Naive B cell (primary cell): ENCODE measurements at regions not wholly inside any gene's neighbourhood (a gene's known extent, or its start where the extent isn't known, plus 50 kb on each side); places are given as distances from the start of the nearest gene placed in this dataset.
"Not testable (repeated sequence)": the region's sequence is repeated elsewhere in the genome, so short reads cannot be mapped to it uniquely, and the experiment has no call there.

ENCODE experiments used
- ATAC-seq, 2 donors: fragments of 150-1000 bp; cut with Tn5 transposase; 2 replicates each; pipeline ENCODE4 v1.10.0; 2021; ENCODE audit warnings: low read depth in 2 of 2, mild to moderate bottlenecking in 2 of 2, moderate library complexity in 2 of 2
- DNase-seq: peaks from one replicate; pipeline ENCODE4 v3.0.0; 2022
- H3K27ac Mint-ChIP-seq, 6 donors: one replicate each; pipeline ENCODE4 v1.8.0; 2020 to 2022; ENCODE audit warnings: mild to moderate bottlenecking in 6 of 6, mixed read lengths in 6 of 6, moderate library complexity in 5 of 6, inconsistent platforms in 2 of 6
- H3K27me3 Mint-ChIP-seq, 3 donors: one replicate each; pipeline ENCODE4 v1.8.0; 2021 to 2022; ENCODE audit warnings: mixed read lengths in 3 of 3, mild to moderate bottlenecking in 1 of 3
- H3K36me3 Mint-ChIP-seq, 2 donors: one replicate each; pipeline ENCODE4 v1.8.0; 2020 to 2022; ENCODE audit warnings: mixed read lengths in 2 of 2, inconsistent platforms in 1 of 2, mild to moderate bottlenecking in 1 of 2
- H3K4me1 Mint-ChIP-seq, 3 donors: one replicate each; pipeline ENCODE4 v1.8.0; 2020 to 2022; ENCODE audit warnings: mixed read lengths in 3 of 3, inconsistent platforms in 1 of 3, mild to moderate bottlenecking in 1 of 3, moderate library complexity in 1 of 3
- H3K4me3 Mint-ChIP-seq, 8 donors: one replicate each; pipeline ENCODE4 v1.8.0; 2020 to 2022; ENCODE audit warnings: mild to moderate bottlenecking in 8 of 8, mixed read lengths in 8 of 8, moderate library complexity in 8 of 8, inconsistent platforms in 2 of 8
- H3K9me3 Mint-ChIP-seq, 7 donors: one replicate each; pipeline ENCODE4 v1.8.0; 2020 to 2022; ENCODE audit warnings: mixed read lengths in 7 of 7, mild to moderate bottlenecking in 5 of 7, inconsistent platforms in 2 of 7, moderate library complexity in 1 of 7

DNA sequence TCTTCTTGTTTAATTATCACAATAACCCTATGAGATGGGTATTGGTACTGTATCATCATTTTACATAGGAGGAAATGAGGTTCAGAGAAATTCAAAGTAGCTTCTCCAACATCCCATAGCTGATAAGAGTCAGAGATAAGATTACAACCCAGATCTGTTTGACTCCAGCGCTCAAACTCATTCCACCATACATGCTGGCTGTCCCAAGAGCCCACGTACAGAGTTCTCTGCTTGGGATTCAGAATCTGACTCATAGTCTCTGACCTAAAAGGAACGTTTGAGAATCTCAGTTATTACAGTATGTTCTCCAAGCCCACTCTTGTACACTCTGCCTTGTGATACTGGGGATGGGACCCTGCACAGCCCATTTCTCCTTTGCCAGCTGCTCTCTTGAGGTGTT lies 90.2 kb downstream of the TMEM215 start:
- Mint-ChIP-seq H3K27ac (no peak overlapping the region), H3K4me3 (no peak overlapping the region), H3K27me3 (peaks cover 19 to 29% (median 24%) of the 10 kb centered on the region in 3 donors), H3K4me1 (no peaks in the 10 kb centered on the region), H3K9me3 (peaks cover 0 to 2% (median 0%) of the 10 kb centered on the region in 7 donors), H3K36me3 (no peaks in the 10 kb centered on the region)
- ATAC-seq (no peak), DNase-seq (no peak)

- DNase-seq (no peak), ATAC-seq (no peak)
- Mint-ChIP-seq H3K9me3 (peaks cover 0 to 2% (median 0%) of the 10 kb centered on the region in 7 donors), H3K4me3 (no peak overlapping the region), H3K27ac (no peak overlapping the region), H3K4me1 (no peaks in the 10 kb centered on the region), H3K36me3 (no peaks in the 10 kb centered on the region), H3K27me3 (peaks cover 16 to 25% (median 24%) of the 10 kb centered on the region in 3 donors)
These were observed 91.9 kb downstream of the TMEM215 start for GRCh38 chr9:32875242-32875641.

DNA sequence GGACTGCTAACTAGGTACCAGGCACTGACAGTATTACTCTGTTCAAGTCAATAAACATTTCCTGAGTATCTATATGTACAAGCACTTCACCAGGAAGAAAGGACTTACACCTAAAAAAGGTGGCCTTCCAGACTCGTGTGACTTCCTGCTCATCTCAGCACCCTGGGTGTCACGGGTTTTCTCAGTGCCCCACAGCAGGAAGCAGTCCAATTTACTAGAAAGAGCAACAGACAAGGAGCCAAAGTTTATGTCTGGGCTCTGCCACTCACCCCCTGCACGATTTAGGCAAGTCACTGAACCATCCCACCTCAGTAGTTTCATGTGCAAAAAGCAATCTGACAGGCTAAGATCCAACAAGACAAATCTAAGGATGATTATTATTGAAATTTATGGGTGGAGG lies 92.4 kb downstream of the TMEM215 start:
- ATAC-seq = no peak
- no peak for DNase-seq
- Mint-ChIP-seq H3K9me3 (peaks cover 0 to 2% (median 0%) of the 10 kb centered on the region in 7 donors), H3K4me3 (no peak overlapping the region), H3K27me3 (peaks cover 16 to 25% (median 24%) of the 10 kb centered on the region in 3 donors), H3K4me1 (no peaks in the 10 kb centered on the region), H3K36me3 (no peaks in the 10 kb centered on the region), H3K27ac (no peak overlapping the region)

DNA sequence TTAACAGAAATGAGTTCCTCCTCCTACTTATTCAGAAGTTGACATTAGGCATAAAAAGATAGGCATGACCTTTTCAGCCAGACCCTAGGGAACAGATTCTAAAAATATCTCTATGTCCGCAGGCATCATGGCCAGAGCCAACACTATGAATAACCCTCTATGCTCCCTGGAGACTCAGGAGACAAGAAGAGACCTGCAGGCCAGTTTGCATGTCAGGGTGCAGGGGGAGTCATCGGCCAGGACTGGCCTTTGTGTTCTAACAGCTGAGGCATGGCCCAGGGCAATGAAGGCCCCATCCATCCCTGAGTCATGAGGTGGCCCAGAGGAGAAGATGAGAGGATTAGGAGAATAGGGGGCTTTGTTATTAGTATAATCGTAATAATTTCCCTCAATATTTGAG lies 93.8 kb downstream of the TMEM215 start:
- Mint-ChIP-seq H3K27ac (no peak overlapping the region), H3K9me3 (no peaks in the 10 kb centered on the region), H3K27me3 (peaks cover 24 to 29% (median 25%) of the 10 kb centered on the region in 3 donors)

GRCh38 chr9:32877639-32878217 lies 94.4 kb downstream of the TMEM215 start:
- no peak for DNase-seq
- peak overlapping the region in 1 of 6 donors; percentile 53 for H3K27ac Mint-ChIP-seq
- H3K36me3 Mint-ChIP-seq = no peaks in the 10 kb centered on the region
- H3K27me3 Mint-ChIP-seq = peaks cover 24 to 30% (median 25%) of the 10 kb centered on the region in 3 donors
- ATAC-seq = no peak
- no peak overlapping the region for H3K4me3 Mint-ChIP-seq
- H3K9me3 Mint-ChIP-seq = no peaks in the 10 kb centered on the region
- no peaks in the 10 kb centered on the region for H3K4me1 Mint-ChIP-seq

More for the DNA sequence above, 93.8 kb downstream of the TMEM215 start:
- no peaks in the 10 kb centered on the region for H3K4me1 Mint-ChIP-seq
- DNase-seq (no peak), ATAC-seq (no peak)
- H3K36me3 Mint-ChIP-seq = no peaks in the 10 kb centered on the region
- H3K4me3 Mint-ChIP-seq = no peak overlapping the region

- no peak overlapping the region for H3K4me3 Mint-ChIP-seq
- peaks cover 15 to 26% (median 15%) of the 10 kb centered on the region in 3 donors for H3K27me3 Mint-ChIP-seq
- ATAC-seq (no peak), DNase-seq (no peak)
- no peak overlapping the region for H3K27ac Mint-ChIP-seq
- H3K9me3 Mint-ChIP-seq = no peaks in the 10 kb centered on the region
- no peaks in the 10 kb centered on the region for H3K4me1 Mint-ChIP-seq
- H3K36me3 Mint-ChIP-seq = no peaks in the 10 kb centered on the region
These were observed 96.0 kb downstream of the TMEM215 start for GRCh38 chr9:32879335-32879734.

GRCh38 chr9:32881948-32882347 lies 98.6 kb downstream of the TMEM215 start:
- ATAC-seq (no peak), DNase-seq (no peak)
- H3K9me3 Mint-ChIP-seq = no peaks in the 10 kb centered on the region
- H3K36me3 Mint-ChIP-seq = no peaks in the 10 kb centered on the region
- no peaks in the 10 kb centered on the region for H3K4me1 Mint-ChIP-seq
- peaks cover 12 to 15% (median 14%) of the 10 kb centered on the region in 3 donors for H3K27me3 Mint-ChIP-seq
- no peak overlapping the region for H3K4me3 Mint-ChIP-seq
- H3K27ac Mint-ChIP-seq = no peak overlapping the region

DNA sequence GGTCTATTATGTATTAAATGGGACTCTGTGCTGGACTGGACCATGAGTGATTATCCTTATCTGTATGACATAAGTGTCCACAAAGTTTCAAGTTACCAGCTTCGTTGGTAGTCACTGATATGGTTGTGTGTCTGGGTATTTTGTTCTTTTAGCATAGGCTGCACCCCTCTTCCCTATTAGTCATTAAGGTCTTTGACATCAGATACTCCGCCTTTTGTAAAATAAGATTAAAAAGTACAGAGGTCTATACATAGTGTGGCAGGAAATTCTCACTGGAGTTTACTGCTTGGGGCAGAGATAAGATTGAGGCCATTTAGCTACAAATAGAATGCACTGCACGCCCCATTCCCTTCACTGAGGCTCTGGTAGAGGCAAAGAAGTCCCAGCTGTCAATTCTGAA lies 99.4 kb downstream of the TMEM215 start:
- DNase-seq (no peak), ATAC-seq (no peak)
- no peak overlapping the region for H3K27ac Mint-ChIP-seq
- no peak overlapping the region for H3K4me3 Mint-ChIP-seq
- H3K27me3 Mint-ChIP-seq = peaks cover 14 to 15% (median 15%) of the 10 kb centered on the region in 3 donors
- H3K4me1 Mint-ChIP-seq = no peaks in the 10 kb centered on the region
- H3K9me3 Mint-ChIP-seq = no peaks in the 10 kb centered on the region
- H3K36me3 Mint-ChIP-seq = no peaks in the 10 kb centered on the region

DNA sequence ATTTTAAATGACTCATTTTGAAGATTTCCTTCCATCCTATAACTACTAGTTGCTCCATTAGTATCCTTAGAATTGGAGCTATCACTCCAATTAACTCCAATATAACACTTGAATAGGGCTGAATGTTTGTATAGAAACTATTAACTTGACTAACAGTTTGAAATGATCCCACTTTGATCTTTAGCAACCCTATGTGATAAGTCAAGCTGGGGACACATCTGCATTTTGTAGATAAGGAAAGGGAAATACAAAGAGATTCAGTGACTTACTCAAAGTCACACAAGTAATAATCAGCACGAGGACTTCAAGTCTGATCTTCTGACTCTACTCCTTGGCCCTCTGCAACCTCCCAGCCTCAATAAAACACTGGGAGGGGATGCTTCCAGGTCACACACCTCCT lies 101.1 kb downstream of the TMEM215 start:
- Mint-ChIP-seq H3K9me3 (no peaks in the 10 kb centered on the region), H3K36me3 (no peaks in the 10 kb centered on the region), H3K4me1 (no peaks in the 10 kb centered on the region), H3K27me3 (peaks cover 14 to 21% (median 19%) of the 10 kb centered on the region in 3 donors), H3K4me3 (no peak overlapping the region), H3K27ac (no peak overlapping the region)
- DNase-seq (no peak), ATAC-seq (no peak)

DNA sequence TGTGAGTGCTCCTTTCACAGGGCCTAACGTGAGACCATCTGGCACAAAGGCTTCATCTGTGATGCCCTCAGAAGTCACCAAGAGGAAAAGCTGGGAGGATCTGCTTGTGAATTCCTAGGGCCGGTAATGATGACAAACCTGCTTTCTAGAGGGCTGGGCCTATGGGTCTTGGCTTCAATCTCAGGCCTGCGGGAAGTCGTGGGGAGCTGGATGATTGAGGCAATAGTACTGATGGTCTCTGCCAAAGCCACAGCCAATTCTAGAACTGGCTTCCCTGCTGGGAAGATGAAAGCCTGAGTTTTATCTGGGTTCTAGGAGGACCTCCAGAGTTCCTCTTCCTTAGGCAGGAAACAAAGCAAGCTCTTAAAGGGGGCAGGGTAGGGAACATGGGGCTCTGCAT lies 102.7 kb downstream of the TMEM215 start:
- no peaks in the 10 kb centered on the region for H3K9me3 Mint-ChIP-seq
- H3K4me3 Mint-ChIP-seq = no peak overlapping the region
- ATAC-seq (no peak), DNase-seq (no peak)
- H3K4me1 Mint-ChIP-seq = no peaks in the 10 kb centered on the region
- H3K27ac Mint-ChIP-seq = no peak overlapping the region
- no peaks in the 10 kb centered on the region for H3K36me3 Mint-ChIP-seq
- peaks cover 21 to 27% (median 22%) of the 10 kb centered on the region in 3 donors for H3K27me3 Mint-ChIP-seq

- not testable (repeated sequence) for ATAC-seq, H3K4me3 Mint-ChIP-seq, H3K27ac Mint-ChIP-seq, H3K36me3 Mint-ChIP-seq, H3K4me1 Mint-ChIP-seq, DNase-seq
- peaks cover 0 to 17% (median 7%) of the 10 kb centered on the region in 7 donors for H3K9me3 Mint-ChIP-seq
- peaks cover 13 to 28% (median 17%) of the 10 kb centered on the region in 3 donors for H3K27me3 Mint-ChIP-seq
These were observed 106.9 kb downstream of the APTX start for GRCh38 chr9:32894485-32894884.

DNA sequence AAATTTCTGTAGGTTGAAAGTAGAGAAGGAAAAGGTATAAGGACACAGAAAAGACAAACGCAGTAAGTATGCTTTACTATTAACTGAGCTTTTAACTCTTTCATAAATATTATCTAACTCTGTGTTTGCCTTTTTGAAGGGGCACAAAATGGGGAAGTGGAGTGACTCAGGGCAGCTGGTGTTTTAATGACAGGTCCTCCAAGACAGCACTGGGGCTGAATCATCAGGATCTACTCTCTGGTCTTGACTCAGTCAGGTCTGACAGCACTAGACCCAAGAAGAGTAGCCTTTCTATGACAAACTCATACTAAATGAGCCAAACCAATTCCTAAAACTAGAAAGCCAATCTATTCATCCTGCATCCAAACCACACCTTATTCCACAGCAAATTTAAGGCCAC lies 102.2 kb downstream of the APTX start:
- ATAC-seq (no peak), DNase-seq (no peak)
- Mint-ChIP-seq H3K4me3 (no peak overlapping the region), H3K36me3 (peaks cover 9 to 13% of the 10 kb centered on the region in 2 donors), H3K9me3 (peaks cover 7 to 26% (median 12%) of the 10 kb centered on the region in 7 donors), H3K27ac (no peak overlapping the region), H3K4me1 (no peaks in the 10 kb centered on the region), H3K27me3 (peaks cover 33 to 61% (median 37%) of the 10 kb centered on the region in 3 donors)

- no peak overlapping the region for H3K4me3 Mint-ChIP-seq
These were observed 101.7 kb downstream of the APTX start for GRCh38 chr9:32899761-32900160.

DNA sequence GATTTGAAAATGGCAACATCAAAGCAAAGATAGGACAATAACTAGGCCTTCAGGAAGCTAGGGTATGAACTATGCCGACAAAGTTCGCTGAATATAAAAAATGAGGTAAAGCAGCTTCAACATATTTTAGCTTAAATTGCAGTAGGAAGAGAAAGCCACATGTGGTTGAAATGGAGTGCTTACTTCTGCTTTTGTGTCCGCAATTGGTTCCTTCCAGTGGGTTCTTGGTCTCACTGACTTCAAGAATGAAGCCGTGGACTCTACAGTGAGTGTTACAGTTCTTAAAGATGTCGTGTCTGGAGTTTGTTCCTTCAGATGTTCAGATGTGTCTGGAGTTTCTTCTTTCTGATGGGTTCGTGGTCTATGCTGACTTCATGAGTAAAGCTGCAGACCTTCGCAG lies 95.2 kb downstream of the APTX start:
- H3K27me3 Mint-ChIP-seq = peaks cover 42 to 64% (median 62%) of the 10 kb centered on the region in 3 donors
- H3K4me3 Mint-ChIP-seq = no peak overlapping the region
- peaks cover 9 to 18% (median 11%) of the 10 kb centered on the region in 3 donors for H3K4me1 Mint-ChIP-seq
- peaks cover 9 to 20% of the 10 kb centered on the region in 2 donors for H3K36me3 Mint-ChIP-seq
- peak overlapping the region in 1 of 6 donors; percentile 3 for H3K27ac Mint-ChIP-seq
- peaks cover 5 to 42% (median 8%) of the 10 kb centered on the region in 7 donors for H3K9me3 Mint-ChIP-seq
- DNase-seq = peak; percentile 17
- ATAC-seq = peak; percentile 69 to 80

More at GRCh38 chr9:32899761-32900160, 101.7 kb downstream of the APTX start:
- H3K9me3 Mint-ChIP-seq = peaks cover 7 to 23% (median 12%) of the 10 kb centered on the region in 7 donors
- H3K27ac Mint-ChIP-seq = no peak overlapping the region
- DNase-seq = no peak
- peaks cover 34 to 62% (median 42%) of the 10 kb centered on the region in 3 donors for H3K27me3 Mint-ChIP-seq
- ATAC-seq = no peak
- peaks cover 0 to under 1% (median 0%) of the 10 kb centered on the region in 3 donors for H3K4me1 Mint-ChIP-seq
- peaks cover 9 to 13% of the 10 kb centered on the region in 2 donors for H3K36me3 Mint-ChIP-seq
